ENCODE measurements at regions not wholly inside any gene's neighbourhood (a gene's known extent, or its start where the extent isn't known, plus 50 kb on each side); places are given as distances from the start of the nearest gene placed in this dataset.

DNA sequence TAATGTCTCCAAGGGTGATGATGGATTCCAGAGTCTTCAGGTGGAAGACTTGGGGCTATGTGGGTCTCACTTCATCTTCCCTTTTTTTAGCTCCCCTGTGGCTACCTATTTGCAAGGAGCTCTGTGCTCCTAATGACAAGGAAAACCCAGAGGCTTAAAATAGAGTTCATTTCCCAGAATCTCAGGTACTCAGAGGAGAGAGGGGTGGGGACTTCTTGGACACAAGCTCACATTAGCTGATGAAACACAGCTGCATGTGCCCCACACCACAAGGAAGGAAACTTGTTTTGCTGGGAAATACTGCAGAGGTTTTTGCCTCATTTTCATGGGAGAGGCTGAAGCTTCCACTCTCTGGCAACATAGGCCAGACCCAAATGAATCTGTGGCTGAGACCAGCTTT is 138.6 kb upstream of the SLC1A4 start:
- no peak for DNase-seq (ENCODE audit: low read depth in 3 of 3, low spot score in 1 of 3)

- no peak for DNase-seq (ENCODE audit: low read depth in 3 of 3, low spot score in 1 of 3)
These were observed 136.4 kb upstream of the SLC1A4 start for GRCh38 chr2:64852771-64853241.

GRCh38 chr2:64853306-64853705 is 135.9 kb upstream of the SLC1A4 start:
- no peak for DNase-seq (ENCODE audit: low read depth in 3 of 3, low spot score in 1 of 3)

DNA sequence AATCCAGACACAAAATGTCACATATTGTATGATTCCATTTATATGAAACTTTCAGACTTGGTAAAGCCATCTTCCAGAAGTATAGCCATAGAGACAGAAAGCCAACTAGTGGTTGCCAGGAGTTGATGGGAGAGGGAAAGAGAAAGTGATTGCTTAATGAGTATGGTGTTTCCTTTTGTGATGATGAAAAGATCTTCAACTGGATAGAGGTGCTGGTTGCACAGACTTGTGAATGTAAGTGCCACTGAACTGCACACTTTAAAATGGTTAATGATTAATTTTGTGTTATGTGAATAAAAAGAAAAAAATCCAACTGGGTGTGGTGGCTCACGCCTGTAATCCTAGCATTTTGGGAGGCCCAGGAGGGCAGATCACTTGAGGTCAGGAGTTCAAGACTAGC is 135.3 kb upstream of the SLC1A4 start:
- DNase-seq (ENCODE audit: low read depth in 3 of 3, low spot score in 1 of 3): no peak

DNA sequence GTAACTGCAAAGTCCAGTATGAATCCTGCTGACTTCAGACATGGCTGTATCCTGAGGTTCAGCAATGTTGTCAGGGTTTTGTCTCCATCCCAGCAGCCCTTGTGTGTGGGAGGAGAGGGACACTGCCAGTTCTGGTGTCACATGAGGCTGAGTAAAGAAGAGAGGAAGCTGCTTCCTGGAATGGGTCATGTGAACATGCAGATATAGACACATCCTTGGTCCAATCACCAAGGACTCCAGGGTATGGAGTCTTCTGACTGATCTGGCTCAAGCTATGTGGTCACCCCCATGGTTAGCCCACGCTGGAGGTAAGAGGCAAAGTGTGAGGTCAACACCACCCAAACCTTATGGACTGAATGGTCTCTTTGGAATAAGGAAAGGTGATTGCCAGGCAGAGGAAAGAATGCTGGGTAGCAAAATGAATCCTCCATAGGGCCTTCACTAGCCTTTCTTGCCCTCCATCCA is 134.4 kb upstream of the SLC1A4 start:
- no peak for DNase-seq (ENCODE audit: low read depth in 3 of 3, low spot score in 1 of 3)

DNA sequence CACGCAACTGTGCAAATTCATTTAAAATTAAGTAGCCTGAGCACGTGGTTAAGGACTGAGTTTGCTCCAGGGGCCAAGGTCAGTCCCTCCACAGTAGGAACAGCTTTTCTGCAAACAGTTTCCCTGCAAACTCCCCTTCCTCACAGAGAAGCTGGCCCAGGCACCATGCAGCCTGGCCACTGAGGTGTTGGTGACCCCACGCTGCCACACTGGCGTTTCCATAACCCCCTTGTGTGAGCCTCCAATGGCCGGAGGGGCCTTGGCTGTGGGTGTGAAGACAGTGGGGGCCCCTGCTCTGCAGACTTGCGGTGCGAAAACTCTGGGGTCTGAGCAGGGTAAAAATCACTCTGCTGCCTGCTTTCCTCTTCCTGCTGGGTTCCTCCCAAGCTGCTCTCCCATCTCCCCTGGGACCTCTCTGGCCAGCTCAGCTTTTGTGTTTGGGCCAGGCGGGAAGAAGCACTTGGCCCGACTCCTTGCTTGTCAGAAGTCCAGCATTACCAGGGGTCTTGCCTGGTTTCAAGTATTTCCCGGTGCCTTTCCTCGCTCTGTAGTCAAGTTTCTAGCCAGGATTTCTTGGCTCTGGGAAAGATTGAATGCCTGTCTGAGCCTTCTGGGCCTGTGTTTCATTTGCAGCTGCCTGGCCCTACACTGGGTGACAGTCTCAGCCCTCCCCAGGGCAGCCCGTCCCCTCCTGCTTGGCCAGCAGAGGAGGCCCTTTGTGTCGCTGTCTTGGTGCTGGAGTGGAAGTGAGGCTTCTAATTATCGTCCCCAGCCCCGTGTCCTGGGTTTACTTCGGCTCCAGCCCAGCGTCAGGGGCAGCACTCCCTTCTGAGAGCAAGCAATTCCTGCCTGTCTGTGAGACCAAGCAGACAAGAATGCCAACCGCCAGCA is 131.4 kb upstream of the SLC1A4 start:
- no peak for DNase-seq (ENCODE audit: low read depth in 3 of 3, low spot score in 1 of 3)

DNA sequence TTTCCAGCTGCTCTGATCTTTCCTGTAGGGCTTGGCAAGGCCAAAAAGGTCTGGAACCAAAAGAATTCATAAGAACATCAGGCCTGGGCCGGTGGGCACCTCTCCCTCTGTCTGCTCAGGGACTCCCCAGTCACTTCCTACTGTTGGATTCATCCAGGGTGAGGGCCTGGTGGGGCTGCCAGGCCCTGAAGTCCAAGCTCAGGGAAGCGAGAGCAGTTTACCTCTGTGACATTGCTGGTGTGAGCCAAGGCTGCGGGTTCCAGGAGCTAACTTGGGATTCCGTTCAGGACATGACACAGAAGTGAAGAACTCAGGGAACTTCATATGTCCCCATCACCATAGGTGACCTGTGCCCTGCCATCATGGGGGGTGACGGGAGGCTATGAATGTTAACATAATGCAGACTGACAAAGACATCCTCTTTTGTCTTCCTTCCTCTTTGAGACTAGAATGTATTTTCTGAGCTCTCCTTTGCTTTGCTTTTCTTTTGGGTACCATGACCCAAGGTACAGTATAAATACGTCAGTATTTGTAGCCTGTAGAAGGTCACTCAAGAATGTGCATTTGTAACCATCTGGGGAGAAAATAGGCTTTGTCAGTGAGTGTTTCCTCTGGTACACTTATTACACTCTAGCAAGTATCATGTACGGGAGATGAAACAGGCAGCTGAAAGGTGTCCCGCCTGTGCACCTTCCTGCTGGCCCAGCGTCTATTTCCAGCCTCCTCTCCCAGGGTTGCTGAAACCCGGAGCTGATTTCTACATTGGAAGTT is 130.5 kb upstream of the SLC1A4 start:
- no peak for DNase-seq (ENCODE audit: low read depth in 3 of 3, low spot score in 1 of 3)

DNA sequence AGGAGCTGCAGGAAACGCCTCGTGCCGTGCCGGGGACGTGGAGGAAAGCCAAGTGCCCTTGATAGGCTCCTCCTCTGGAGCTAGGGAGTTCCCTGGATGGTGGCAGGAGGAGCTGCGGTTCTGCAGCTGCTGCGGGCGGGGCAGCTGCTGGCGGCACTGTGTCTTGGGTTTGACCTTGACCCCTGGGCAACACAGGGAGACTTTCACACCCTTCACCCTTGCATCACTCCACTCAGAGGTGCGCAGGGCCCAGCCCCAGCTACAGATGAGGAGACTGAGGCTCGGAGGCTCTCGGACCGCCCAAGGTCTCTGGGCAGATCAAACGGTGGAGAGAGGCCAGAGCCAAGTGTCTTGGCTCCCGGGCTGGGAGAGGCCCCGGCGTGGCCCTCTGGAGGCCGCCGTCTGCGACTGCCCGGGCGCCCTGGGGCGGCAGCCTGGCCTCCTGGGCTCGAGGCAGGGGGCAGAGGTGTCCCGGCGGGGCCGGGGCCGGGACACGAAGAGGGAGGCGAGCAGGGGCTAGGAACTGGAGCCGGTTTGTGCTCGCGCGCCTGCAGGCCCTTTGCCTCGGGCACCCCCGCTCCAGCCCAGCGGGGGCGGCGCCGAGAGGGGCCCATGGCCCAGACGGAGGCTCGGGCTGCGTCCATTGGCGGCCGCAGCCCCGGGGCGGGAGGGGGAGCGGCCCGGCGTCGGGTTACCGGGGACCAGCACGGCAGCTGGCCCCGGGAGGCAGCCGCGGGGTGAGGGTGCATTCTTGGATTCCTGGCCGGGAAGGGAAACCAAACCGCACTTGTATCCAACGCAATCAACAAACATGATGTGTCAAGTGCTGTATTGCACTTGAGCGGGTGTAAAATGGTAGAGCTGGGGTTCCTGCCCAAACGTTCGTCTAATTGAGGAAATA is 129.6 kb upstream of the SLC1A4 start:
- DNase-seq (ENCODE audit: low read depth in 3 of 3, low spot score in 1 of 3): no peak

DNA sequence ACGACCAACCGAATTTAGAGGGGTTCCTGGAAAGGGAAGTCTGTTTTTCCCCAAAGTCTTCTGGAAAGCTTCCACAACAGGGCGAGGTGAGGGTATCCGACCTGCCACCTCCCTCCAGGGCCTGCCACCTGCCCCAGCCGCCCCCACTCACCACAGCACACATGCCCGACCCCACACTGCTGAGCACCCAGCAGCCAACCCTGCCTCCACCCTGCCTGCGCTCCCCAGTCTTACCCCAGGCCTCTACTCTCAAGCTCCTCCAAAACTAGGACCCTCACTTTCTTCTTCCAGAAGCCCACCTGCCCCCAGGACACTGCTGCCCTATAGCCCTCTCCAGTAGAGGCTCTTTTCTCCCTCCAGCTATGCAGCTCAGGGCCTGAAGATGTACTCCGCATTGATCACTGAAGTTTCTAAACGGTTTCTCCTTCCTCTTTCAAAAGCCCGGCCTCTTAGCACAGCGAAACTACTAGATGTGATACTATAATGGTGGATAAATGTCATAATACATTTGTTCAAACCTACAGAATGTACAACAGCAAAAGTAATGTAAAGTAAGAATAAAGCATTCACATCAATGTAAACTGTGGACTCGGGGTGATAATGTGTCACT is 128.8 kb upstream of the SLC1A4 start:
- DNase-seq (ENCODE audit: low read depth in 3 of 3, low spot score in 1 of 3): no peak

DNA sequence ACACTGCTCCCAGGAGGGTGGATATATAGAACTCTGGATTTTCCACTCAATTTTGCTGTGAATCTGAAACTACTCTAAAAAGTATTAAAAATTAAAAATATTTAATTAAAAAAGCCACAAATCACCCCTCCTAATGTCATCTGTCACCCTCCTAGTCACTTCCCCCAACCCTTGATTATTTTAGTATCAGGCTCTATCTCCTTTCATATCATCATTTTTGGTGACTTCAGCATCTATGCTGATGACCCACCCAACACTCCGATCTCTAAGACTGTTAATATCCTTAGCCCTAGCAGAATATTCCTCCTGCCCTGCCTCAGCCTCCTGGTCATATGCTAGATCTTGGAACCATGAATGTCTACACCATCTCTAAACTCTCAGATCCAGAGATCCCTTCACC is 128.3 kb upstream of the SLC1A4 start:
- no peak for DNase-seq (ENCODE audit: low read depth in 3 of 3, low spot score in 1 of 3)

- DNase-seq (ENCODE audit: low read depth in 3 of 3, low spot score in 1 of 3): no peak
These were observed 127.5 kb upstream of the SLC1A4 start for GRCh38 chr2:64861452-64862397.

DNA sequence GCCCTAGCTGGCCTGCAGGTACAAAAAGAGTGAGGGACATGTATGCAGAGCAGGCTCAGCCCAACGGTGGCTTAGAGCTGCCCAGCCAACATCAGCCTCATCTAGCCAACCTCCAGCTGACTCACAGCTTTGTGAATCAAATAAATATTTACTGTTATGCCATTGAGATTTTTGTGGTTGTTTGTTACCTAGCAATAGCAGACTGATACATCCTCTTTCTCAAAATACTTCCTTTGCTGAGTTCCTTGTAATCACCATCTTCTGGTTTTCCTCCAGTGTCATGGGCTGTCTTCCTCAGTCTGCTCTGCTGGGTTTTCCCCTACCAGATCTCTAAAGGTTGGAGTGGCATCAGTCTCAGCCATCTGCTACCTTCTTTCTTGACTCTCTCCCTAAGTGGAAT is 126.6 kb upstream of the SLC1A4 start:
- no peak for DNase-seq (ENCODE audit: low read depth in 3 of 3, low spot score in 1 of 3)

- DNase-seq (ENCODE audit: low read depth in 3 of 3, low spot score in 1 of 3): no peak
These were observed 125.9 kb upstream of the SLC1A4 start for GRCh38 chr2:64863097-64863820.

DNA sequence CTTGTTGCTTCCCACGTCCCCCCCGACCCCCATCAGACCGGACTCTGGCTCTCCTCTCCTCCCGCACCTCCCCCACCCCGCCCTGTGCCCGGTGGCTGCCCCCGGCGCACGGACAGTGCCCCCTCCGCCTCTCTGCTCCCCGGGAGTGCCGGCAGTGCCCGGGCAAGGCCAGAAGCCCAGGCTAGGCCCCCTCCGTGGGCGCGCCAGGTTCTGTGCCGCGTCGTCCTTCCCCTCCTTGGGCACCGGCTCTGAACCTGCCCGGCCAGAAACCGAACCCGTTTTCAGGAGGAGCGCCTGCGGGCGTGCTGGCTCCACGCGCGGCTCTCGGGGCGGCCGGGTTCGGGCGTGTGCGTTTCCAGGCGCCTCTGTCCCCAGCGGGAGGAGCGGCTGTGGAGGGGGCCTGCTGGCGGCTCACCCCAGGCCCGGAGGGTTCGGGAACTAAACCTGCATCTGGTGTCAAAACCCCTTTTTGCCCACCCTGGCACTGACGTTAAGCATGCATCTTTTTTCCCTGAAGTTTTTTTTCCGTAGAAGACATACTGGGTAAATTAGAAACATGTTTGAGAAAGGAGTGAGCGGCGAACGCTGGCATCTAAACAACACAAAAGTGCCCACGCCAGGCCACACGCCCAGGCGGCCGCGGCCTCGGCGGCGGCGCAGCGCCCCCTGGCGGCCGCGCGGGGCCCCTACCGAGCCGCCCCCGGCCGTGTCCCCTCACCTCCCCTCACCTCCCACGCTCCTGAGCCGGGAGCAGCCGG is 123.9 kb upstream of the SLC1A4 start:
- DNase-seq (ENCODE audit: low read depth in 3 of 3, low spot score in 1 of 3): peak; percentile 3 to 54 (median 52)

GRCh38 chr2:64865831-64866345 is 123.3 kb upstream of the SLC1A4 start:
- no peak for DNase-seq (ENCODE audit: low read depth in 3 of 3, low spot score in 1 of 3)

GRCh38 chr2:64866797-64867196 is 122.4 kb upstream of the SLC1A4 start:
- no peak for DNase-seq (ENCODE audit: low read depth in 3 of 3, low spot score in 1 of 3)

GRCh38 chr2:64867253-64867996 is 121.8 kb upstream of the SLC1A4 start:
- DNase-seq (ENCODE audit: low read depth in 3 of 3, low spot score in 1 of 3): no peak

All from stimulated activated CD4-positive, alpha-beta T cell treated with anti-CD3 and anti-CD28 coated beads, TNF-alpha, amount 100 ng/mL, for 1 hour (primary cell).